ENCODE measurements at regions not wholly inside any gene's neighbourhood (a gene's known extent, or its start where the extent isn't known, plus 50 kb on each side); places are given as distances from the start of the nearest gene placed in this dataset.

GRCh38 chr3:14592836-14593235 is 52.7 kb upstream of the GRIP2 start:
- Histone ChIP-seq H4K20me1 (ENCODE audit: control insufficient read depth, extremely low read depth, insufficient read depth, low read length) (no peaks in the 10 kb centered on the region), H3K36me3 (ENCODE audit: control insufficient read depth in 2 of 2, extremely low read depth in 1 of 2, insufficient read depth in 2 of 2, low read length in 2 of 2) (no peaks in the 10 kb centered on the region), H3K27ac (ENCODE audit: control insufficient read depth, insufficient read depth, low read length) (no peak overlapping the region), H3K9ac (ENCODE audit: control insufficient read depth, extremely low read depth, insufficient read depth, low read length) (no peak overlapping the region), H3K4me3 (ENCODE audit: control insufficient read depth in 2 of 3, extremely low read depth in 1 of 3, insufficient read depth in 2 of 3, low read depth in 1 of 3, low read length in 3 of 3) (no peak overlapping the region), H3K4me2 (ENCODE audit: control insufficient read depth, extremely low read depth, insufficient read depth, low read depth, low read length) (no peak overlapping the region), H3K79me2 (ENCODE audit: control insufficient read depth, insufficient read depth, low read length) (no peaks in the 10 kb centered on the region), H3K9me1 (ENCODE audit: control insufficient read depth, extremely low read depth, insufficient read depth, low read length) (no peaks in the 10 kb centered on the region), H2AFZ (ENCODE audit: control insufficient read depth, low read length) (no peak overlapping the region), H3K4me1 (ENCODE audit: control insufficient read depth, extremely low read depth, insufficient read depth, low read length) (peaks cover 6% of the 10 kb centered on the region), H3K9me3 (ENCODE audit: control insufficient read depth, low read depth, low read length) (no peaks in the 10 kb centered on the region), H3K27me3 (ENCODE audit: control insufficient read depth, extremely low read depth, insufficient read depth, low read length) (peaks cover 33% of the 10 kb centered on the region)
- dilution Hi-C loops (cut with MboI; ENCODE audit: extremely low pct_ligation_motif_present, low sequenced_read_pairs), result no loop called here
- TF ChIP-seq EZH2 (IDR thresholded peaks at IDR 0.05; ENCODE audit: low read length) (no peak), CTCF (optimal IDR thresholded peaks at IDR 0.05 in 1 of 3, IDR thresholded peaks at IDR 0.05 in 1 of 3, conservative IDR thresholded peaks at IDR 0.05 in 1 of 3; ENCODE audit: extremely low read depth in 1 of 3, insufficient read depth in 2 of 3, low read length in 3 of 3) (no peak)
- FAIRE-seq (no peak), DNase-seq (ENCODE audit: low read depth, low spot score) (no peak)

GRCh38 chr3:14594234-14594633 is 54.1 kb upstream of the GRIP2 start:
- no peak overlapping the region for H3K9ac ChIP-seq (ENCODE audit: control insufficient read depth, extremely low read depth, insufficient read depth, low read length)
- H3K27me3 ChIP-seq (ENCODE audit: control insufficient read depth, extremely low read depth, insufficient read depth, low read length), result peaks cover 34% of the 10 kb centered on the region
- H3K9me3 ChIP-seq (ENCODE audit: control insufficient read depth, low read depth, low read length), result no peaks in the 10 kb centered on the region
- dilution Hi-C loops (cut with MboI; ENCODE audit: extremely low pct_ligation_motif_present, low sequenced_read_pairs), result no loop called here
- no peak overlapping the region for H3K4me3 ChIP-seq (ENCODE audit: control insufficient read depth in 2 of 3, extremely low read depth in 1 of 3, insufficient read depth in 2 of 3, low read depth in 1 of 3, low read length in 3 of 3)
- H3K4me2 ChIP-seq (ENCODE audit: control insufficient read depth, extremely low read depth, insufficient read depth, low read depth, low read length), result no peak overlapping the region
- TF ChIP-seq EZH2 (IDR thresholded peaks at IDR 0.05; ENCODE audit: low read length) (no peak), CTCF (optimal IDR thresholded peaks at IDR 0.05 in 1 of 3, IDR thresholded peaks at IDR 0.05 in 1 of 3, conservative IDR thresholded peaks at IDR 0.05 in 1 of 3; ENCODE audit: extremely low read depth in 1 of 3, insufficient read depth in 2 of 3, low read length in 3 of 3) (no peak)
- H3K9me1 ChIP-seq (ENCODE audit: control insufficient read depth, extremely low read depth, insufficient read depth, low read length), result no peaks in the 10 kb centered on the region
- H2AFZ ChIP-seq (ENCODE audit: control insufficient read depth, low read length), result no peak overlapping the region
- DNase-seq (ENCODE audit: low read depth, low spot score), result no peak
- H4K20me1 ChIP-seq (ENCODE audit: control insufficient read depth, extremely low read depth, insufficient read depth, low read length), result no peaks in the 10 kb centered on the region
- no peak overlapping the region for H3K27ac ChIP-seq (ENCODE audit: control insufficient read depth, insufficient read depth, low read length)
- no peaks in the 10 kb centered on the region for H3K4me1 ChIP-seq (ENCODE audit: control insufficient read depth, extremely low read depth, insufficient read depth, low read length)
- H3K36me3 ChIP-seq (ENCODE audit: control insufficient read depth in 2 of 2, extremely low read depth in 1 of 2, insufficient read depth in 2 of 2, low read length in 2 of 2), result no peaks in the 10 kb centered on the region
- no peaks in the 10 kb centered on the region for H3K79me2 ChIP-seq (ENCODE audit: control insufficient read depth, insufficient read depth, low read length)
- FAIRE-seq, result no peak

Measured in keratinocyte (primary cell).